Ovary (tissue), 3 donors: ENCODE measurements at regions not wholly inside any gene's neighbourhood (a gene's known extent, or its start where the extent isn't known, plus 50 kb on each side); places are given as distances from the start of the nearest gene placed in this dataset.

Experiments used
- EP300 ChIP-seq: sonication (generic); formaldehyde crosslinking; IDR thresholded peaks from one replicate; pipeline ENCODE4 v1.6.1; 2017; ENCODE audit warnings: antibody characterized with exemption
- POLR2A ChIP-seq: fragments of 450-650 bp; IDR thresholded peaks from one replicate; pipeline ENCODE4 v1.6.1; 2017; ENCODE audit warnings: antibody characterized with exemption, mild to moderate bottlenecking, moderate library complexity
- TF ChIP-seq, protein P1 (sequence below), 3 donors: fragments of 450-650 bp in 2 of 3; fragments of 200-600 bp in 1 of 3; IDR thresholded peaks; one replicate each; pipeline versions ENCODE4 v1.5.1 to v1.8.0; 2016 to 2022; ENCODE audit warnings: antibody characterized with exemption in 3 of 3, mild to moderate bottlenecking in 1 of 3
- donor health status: DM: no; HTN: no; CAD: no.

DNA sequence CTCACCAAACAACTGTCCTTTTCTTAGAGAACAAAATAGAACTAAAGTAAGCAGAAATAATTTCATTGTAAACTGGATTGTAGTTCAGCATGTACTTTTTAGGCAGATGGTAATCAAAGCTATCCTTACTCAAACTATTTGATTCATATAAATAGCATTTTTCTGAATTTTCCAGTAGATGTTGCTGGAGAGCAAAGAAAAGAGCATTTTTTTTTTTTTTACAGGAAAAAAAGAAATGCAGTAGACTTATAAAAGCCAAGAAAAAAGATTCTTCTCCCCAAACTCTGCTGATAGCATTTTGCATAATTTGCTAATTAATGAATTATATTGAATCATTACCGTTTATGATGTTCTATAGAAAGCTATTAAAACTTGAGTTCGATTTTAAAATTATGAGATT is 715.3 kb upstream of the WWC1 start:
- TF ChIP-seq, protein P1, sequence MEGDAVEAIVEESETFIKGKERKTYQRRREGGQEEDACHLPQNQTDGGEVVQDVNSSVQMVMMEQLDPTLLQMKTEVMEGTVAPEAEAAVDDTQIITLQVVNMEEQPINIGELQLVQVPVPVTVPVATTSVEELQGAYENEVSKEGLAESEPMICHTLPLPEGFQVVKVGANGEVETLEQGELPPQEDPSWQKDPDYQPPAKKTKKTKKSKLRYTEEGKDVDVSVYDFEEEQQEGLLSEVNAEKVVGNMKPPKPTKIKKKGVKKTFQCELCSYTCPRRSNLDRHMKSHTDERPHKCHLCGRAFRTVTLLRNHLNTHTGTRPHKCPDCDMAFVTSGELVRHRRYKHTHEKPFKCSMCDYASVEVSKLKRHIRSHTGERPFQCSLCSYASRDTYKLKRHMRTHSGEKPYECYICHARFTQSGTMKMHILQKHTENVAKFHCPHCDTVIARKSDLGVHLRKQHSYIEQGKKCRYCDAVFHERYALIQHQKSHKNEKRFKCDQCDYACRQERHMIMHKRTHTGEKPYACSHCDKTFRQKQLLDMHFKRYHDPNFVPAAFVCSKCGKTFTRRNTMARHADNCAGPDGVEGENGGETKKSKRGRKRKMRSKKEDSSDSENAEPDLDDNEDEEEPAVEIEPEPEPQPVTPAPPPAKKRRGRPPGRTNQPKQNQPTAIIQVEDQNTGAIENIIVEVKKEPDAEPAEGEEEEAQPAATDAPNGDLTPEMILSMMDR (IDR thresholded peaks at IDR 0.05) = no peak
- TF ChIP-seq EP300 (no peak), POLR2A (no peak)
